ENCODE measurements at regions not wholly inside any gene's neighbourhood (a gene's known extent, or its start where the extent isn't known, plus 50 kb on each side); places are given as distances from the start of the nearest gene placed in this dataset.

- TF ChIP-seq CTCF (IDR thresholded peaks at IDR 0.05; ENCODE audit: borderline replicate concordance, extremely low read depth, low read length, poor library complexity, severe bottlenecking) (no peak), EZH2 (IDR thresholded peaks at IDR 0.05; ENCODE audit: borderline replicate concordance, low read depth, low read length, severe bottlenecking) (no peak)
These were observed 102.6 kb upstream of the ALDH1B1 start for GRCh38 chr9:38289866-38290245.

Measured in DND-41 (cell line).